Esophagus squamous epithelium (tissue), 5 donors: ENCODE measurements at regions not wholly inside any gene's neighbourhood (a gene's known extent, or its start where the extent isn't known, plus 50 kb on each side); places are given as distances from the start of the nearest gene placed in this dataset.
A peak's percentile ranks its signal among the peaks of the same experiment; 100 is the strongest.
"Not testable (repeated sequence)": the region's sequence is repeated elsewhere in the genome, so short reads cannot be mapped to it uniquely, and the experiment has no call there.

Experiments used
- DNase-seq: peaks from one replicate; lab custom pipeline; 2025; lab: John Stamatoyannopoulos, UW
- H3K27ac ChIP-seq, 4 donors: fragments of 200-600 bp; sonication (generic); one replicate each; pipeline ENCODE4 v1.5.1; 2016 to 2019; ENCODE audit warnings: mild to moderate bottlenecking in 1 of 4
- H3K27me3 ChIP-seq, 4 donors: fragments of 200-600 bp; sonication (generic); 1 replicate in 3 of 4; 2 replicates in 1 of 4; pipeline versions ENCODE4 v1.5.1 to v1.6.0; 2017 to 2021; ENCODE audit warnings: antibody characterized with exemption in 1 of 4
- H3K36me3 ChIP-seq, 3 donors: fragments of 200-600 bp; sonication (generic); one replicate each; pipeline ENCODE4 v1.5.1; 2016 to 2019
- H3K4me1 ChIP-seq, 3 donors: fragments of 200-600 bp; sonication (generic); one replicate each; pipeline ENCODE4 v1.5.1; 2017 to 2019
- H3K4me3 ChIP-seq, 4 donors: fragments of 200-600 bp; sonication (generic); 1 replicate in 3 of 4; 2 replicates in 1 of 4; pipeline ENCODE4 v1.5.1; 2016 to 2019; ENCODE audit warnings: mild to moderate bottlenecking in 2 of 4, moderate library complexity in 1 of 4
- H3K9me3 ChIP-seq, 3 donors: fragments of 200-600 bp; sonication (generic); one replicate each; pipeline ENCODE4 v1.5.1; 2016 to 2019
- CTCF ChIP-seq, 6 experiments: fragments of 450-650 bp in 4 of 6; fragments of 200-600 bp in 2 of 6; sonication (generic) in 2 of 6; IDR thresholded peaks; one replicate each; pipeline ENCODE4 v1.5.1; 2016 to 2019; ENCODE audit warnings: antibody characterized with exemption in 6 of 6, mild to moderate bottlenecking in 4 of 6, moderate library complexity in 4 of 6
- POLR2A ChIP-seq, 4 donors: fragments of 450-650 bp; IDR thresholded peaks; one replicate each; pipeline ENCODE4 v1.6.1; 2017; ENCODE audit warnings: antibody characterized with exemption in 4 of 4, mild to moderate bottlenecking in 4 of 4, moderate library complexity in 3 of 4
- WGBS, 2 donors: methylation state at CpG; one replicate each; pipeline ENCODE4 v1.1.5; 2018; 5-methylcytosine and 5-hydroxymethylcytosine counted together
- intact Hi-C: fragments of 100-400 bp; cut with DNase I; formaldehyde crosslinking; loops from one replicate; pipeline ENCODE4 v1.15.0; 2022
- donor health status: DM: yes; HTN: yes; CAD: no.

- intact Hi-C loops: no loop called here
Observed at GRCh38 chr7:13107291-13107690, 419.9 kb downstream of the ARL4A start.

DNA sequence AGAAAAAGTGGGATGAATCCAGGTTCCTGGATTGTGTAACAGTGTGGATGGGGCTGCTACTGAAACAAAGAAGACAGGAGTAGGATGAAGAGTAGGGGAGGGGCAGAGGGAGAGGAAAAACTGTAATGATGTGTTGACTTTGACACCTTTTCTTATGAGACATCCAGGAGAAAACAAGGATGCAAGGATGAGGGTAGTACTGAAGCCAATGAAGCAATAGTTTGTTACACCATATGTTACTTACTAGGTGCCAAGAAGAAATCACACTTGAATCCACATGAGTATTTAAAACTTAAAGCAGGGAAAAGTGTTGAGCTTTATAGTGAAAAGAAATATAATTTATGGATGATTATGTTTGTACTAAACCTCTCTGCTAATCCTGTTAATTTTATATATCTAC is 420.6 kb downstream of the ARL4A start:
- no peak for TF ChIP-seq POLR2A (IDR thresholded peaks at IDR 0.05)
- TF ChIP-seq CTCF (IDR thresholded peaks at IDR 0.05): no peak
- intact Hi-C loops: no loop called here

More at GRCh38 chr7:13107291-13107690, 419.9 kb downstream of the ARL4A start:
- peak overlapping the region in 1 of 4 donors; percentile 39 for H3K27ac ChIP-seq
- no peaks in the 10 kb centered on the region for H3K9me3 ChIP-seq
- no peaks in the 10 kb centered on the region for H3K27me3 ChIP-seq
- no peak for DNase-seq
- H3K4me1 ChIP-seq: peaks cover 0 to 16% (median 0%) of the 10 kb centered on the region in 3 donors
- no peak overlapping the region for H3K4me3 ChIP-seq
- TF ChIP-seq CTCF (IDR thresholded peaks at IDR 0.05) (no peak), POLR2A (IDR thresholded peaks at IDR 0.05) (no peak)
- no peaks in the 10 kb centered on the region for H3K36me3 ChIP-seq

GRCh38 chr7:13109201-13109600 is 421.8 kb downstream of the ARL4A start:
- intact Hi-C loops: no loop called here
- Histone ChIP-seq H3K27me3 (no peaks in the 10 kb centered on the region), H3K4me3 (no peak overlapping the region), H3K4me1 (peaks cover 0 to 12% (median 0%) of the 10 kb centered on the region in 3 donors), H3K9me3 (no peaks in the 10 kb centered on the region), H3K27ac (no peak overlapping the region), H3K36me3 (no peaks in the 10 kb centered on the region)
- TF ChIP-seq POLR2A (IDR thresholded peaks at IDR 0.05): no peak
- TF ChIP-seq CTCF (IDR thresholded peaks at IDR 0.05): no peak
- no peak for DNase-seq
- 83 to 88% methylated on average over 4 to 5 of the region's 6 CpGs for WGBS, 2 donors

More for the DNA sequence above, 420.6 kb downstream of the ARL4A start:
- H3K27me3 ChIP-seq: no peaks in the 10 kb centered on the region
- no peaks in the 10 kb centered on the region for H3K36me3 ChIP-seq
- H3K4me3 ChIP-seq: no peak overlapping the region
- H3K27ac ChIP-seq: peak overlapping the region in 1 of 4 donors; percentile 39
- DNase-seq: no peak
- H3K9me3 ChIP-seq: no peaks in the 10 kb centered on the region
- H3K4me1 ChIP-seq: peaks cover 0 to 16% (median 0%) of the 10 kb centered on the region in 3 donors

DNA sequence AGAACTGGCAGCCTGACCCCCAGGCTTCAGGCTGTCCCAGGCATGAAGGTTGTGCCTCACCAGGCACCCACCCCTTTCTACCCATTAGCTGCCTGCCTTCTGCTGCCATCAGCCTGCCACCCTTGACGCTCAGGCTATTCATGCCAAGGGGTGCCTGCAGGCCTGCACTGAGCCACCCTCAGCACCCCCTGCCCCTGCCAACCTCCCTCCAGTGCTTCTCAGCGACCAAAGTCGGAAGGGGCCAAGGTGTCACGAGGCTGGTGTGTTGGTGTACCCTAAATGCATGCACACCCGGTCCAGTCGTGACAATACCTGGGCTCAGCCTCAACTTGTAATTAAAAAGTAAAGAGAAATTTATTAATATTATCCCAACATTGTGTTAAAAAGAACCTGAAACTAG is 422.7 kb downstream of the ARL4A start:
- no peaks in the 10 kb centered on the region for H3K36me3 ChIP-seq
- peaks cover 0 to 12% (median 0%) of the 10 kb centered on the region in 3 donors for H3K4me1 ChIP-seq
- no peak overlapping the region for H3K27ac ChIP-seq
- no peaks in the 10 kb centered on the region for H3K9me3 ChIP-seq
- intact Hi-C loops: no loop called here
- TF ChIP-seq POLR2A (IDR thresholded peaks at IDR 0.05) (no peak), CTCF (IDR thresholded peaks at IDR 0.05) (no peak)
- WGBS, 2 donors: 81 to 97% methylated on average over 6 of the region's 6 CpGs
- no peak for DNase-seq
- H3K27me3 ChIP-seq: no peaks in the 10 kb centered on the region
- H3K4me3 ChIP-seq: no peak overlapping the region

- Histone ChIP-seq H3K4me3 (no peak overlapping the region), H3K4me1 (peaks cover 0 to 16% (median 0%) of the 10 kb centered on the region in 3 donors), H3K27me3 (no peaks in the 10 kb centered on the region), H3K36me3 (no peaks in the 10 kb centered on the region), H3K9me3 (no peaks in the 10 kb centered on the region), H3K27ac (no peak overlapping the region)
- intact Hi-C loops: no loop called here
- DNase-seq: no peak
- WGBS, 2 donors: 38 to 53% methylated on average over 2 of the region's 3 CpGs
- no peak for TF ChIP-seq CTCF (IDR thresholded peaks at IDR 0.05)
- no peak for TF ChIP-seq POLR2A (IDR thresholded peaks at IDR 0.05)
Observed at GRCh38 chr7:13111230-13111629, 423.8 kb downstream of the ARL4A start.

DNA sequence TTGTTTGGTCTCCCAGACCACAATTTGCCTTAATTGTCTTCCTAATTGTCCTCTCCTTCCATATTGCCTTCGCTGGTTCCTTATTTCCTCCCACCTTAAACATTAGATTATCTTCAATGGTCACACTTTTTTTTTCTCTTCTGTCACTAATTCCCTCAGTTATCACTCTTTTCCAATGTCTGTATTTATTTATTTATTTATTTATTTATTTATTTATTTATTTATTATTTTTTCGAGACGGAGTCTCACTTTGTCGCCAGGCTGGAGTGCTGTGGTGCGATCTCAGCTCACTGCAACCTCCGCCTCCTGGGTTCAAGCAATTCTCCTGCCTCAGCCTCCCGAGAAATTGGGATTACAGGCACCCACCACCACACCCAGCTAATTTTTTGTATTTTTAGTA is 426.8 kb downstream of the ARL4A start:
- H3K4me1 ChIP-seq, H3K9me3 ChIP-seq, DNase-seq, H3K36me3 ChIP-seq, H3K27ac ChIP-seq, H3K4me3 ChIP-seq, H3K27me3 ChIP-seq, intact Hi-C loops: not testable (repeated sequence)
- WGBS, 2 donors: 90 to 94% methylated on average over 7 of the region's 7 CpGs
